ENCODE measurements at regions not wholly inside any gene's neighbourhood (a gene's known extent, or its start where the extent isn't known, plus 50 kb on each side); places are given as distances from the start of the nearest gene placed in this dataset.
"Not testable (repeated sequence)": the region's sequence is repeated elsewhere in the genome, so short reads cannot be mapped to it uniquely, and the experiment has no call there.

DNA sequence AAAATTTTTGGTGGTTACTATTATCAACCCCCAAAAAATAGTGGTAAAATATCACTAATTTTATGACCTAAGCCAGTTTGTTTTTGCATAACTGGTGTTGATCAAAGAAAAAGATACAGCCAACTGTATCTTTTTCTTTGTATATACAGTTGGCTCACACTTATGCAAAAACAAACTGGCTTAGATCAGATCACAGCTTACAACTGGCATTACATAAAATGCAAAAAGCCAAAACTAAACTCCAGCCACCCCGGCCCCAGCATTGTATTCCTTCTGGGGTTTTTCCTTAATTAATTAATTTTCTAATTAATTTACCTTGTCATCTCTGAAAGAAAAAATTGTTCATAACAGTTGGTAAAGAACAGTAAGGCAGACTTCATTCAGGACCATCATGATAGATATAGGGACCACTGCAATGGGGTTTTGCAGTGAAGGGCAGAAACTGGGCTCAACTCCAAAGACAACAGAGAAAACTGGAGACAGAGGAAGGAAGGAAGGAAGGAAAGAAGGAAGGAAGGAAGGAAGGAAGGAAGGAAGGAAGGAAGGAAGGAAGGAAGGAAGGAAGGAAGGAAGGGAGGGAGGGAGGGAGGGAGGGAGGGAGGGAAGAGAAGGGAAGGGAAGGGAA is 202.1 kb downstream of the HNRNPD start:
- DNase-seq: no peak

DNA sequence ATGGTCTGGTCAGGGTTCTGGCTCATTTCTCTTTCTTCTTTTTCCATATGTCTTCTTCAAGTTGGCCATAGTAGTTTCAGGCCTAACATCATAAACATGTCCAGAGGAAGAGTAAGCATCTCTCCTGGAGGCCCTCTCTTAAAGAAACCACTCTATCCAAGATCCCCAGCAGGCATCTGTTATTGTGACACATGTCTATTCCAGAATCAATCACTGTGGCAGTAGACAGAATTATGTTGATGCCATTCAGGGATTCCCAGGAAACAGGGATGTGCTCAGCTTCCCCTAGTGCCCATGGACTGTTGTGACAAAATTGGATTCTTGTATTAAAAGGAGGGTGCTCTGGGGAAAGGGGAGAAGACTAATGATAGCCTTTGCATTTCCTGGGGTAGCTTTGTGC is 224.0 kb downstream of the HNRNPD start:
- DNase-seq: no peak

- DNase-seq: no peak
Observed at GRCh38 chr4:82145850-82146249, 227.9 kb downstream of the HNRNPD start.

- DNase-seq: no peak
Observed at GRCh38 chr4:82140422-82140821, 233.4 kb downstream of the HNRNPD start.

DNA sequence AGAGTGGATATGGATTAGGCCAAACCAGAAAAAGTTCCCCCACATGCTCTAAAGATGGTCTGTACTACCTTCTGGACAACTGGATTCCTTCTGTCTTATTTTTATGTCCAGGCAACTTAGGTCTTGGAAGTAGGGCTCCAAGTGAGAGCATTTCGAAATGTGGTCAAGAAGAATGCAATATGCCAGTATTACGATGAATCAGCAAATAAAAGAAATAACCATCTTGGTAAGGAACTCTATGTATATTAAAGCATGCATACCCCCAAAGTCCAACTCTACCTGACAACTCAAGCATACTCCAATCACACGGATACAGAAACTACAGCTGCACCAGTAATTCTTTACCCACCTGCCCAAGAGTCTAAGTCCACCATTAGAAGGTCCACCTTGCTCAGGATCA is 234.5 kb downstream of the HNRNPD start:
- no peak for DNase-seq

DNA sequence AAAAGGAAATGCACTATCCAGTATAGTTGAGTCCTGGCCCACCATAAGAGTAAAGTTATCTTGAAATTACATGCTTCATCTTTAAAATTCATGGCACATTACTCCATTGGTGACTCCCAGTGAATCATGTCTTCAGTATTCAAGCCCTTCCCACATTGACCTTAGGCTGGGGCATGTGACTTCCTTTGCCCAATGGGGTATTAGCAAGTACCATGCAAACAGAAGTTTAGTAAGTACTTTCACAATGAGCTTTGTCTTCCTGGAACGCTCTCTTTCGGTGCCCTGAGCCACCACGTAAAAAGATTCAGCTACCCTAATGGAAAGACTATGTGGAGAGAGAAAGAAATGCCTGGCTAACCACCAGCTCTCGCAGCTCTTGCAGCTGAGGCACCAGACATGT is 235.4 kb downstream of the HNRNPD start:
- no peak for DNase-seq

DNA sequence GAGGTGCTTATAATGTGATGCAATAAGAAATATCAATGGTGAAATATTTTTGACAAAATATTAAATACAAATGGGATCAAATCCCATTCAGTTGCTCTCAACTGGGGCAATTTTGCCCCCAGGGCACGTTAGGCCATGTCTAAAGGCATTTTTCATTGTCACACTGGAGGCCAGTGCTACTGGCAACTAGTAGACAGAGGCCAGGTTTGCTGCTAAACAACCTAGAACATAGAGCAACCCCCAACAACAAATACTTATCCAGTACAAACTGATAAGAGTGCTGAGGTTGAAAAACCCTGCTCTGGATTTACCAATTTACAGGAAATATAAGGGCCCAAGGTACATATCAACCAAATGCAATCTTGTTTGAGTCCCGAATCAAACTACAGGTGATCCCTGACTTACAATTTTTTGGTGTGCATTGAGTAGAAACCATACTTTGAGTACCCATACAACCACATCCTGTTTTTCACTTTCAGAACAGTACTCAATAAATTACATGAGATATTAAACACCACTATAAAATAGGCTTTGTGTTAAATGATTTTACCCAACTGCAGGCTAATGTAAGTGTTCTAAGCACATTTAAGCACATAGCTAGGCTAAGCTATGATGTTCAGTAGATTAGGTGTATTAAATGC is 237.5 kb downstream of the HNRNPD start:
- no peak for DNase-seq

DNA sequence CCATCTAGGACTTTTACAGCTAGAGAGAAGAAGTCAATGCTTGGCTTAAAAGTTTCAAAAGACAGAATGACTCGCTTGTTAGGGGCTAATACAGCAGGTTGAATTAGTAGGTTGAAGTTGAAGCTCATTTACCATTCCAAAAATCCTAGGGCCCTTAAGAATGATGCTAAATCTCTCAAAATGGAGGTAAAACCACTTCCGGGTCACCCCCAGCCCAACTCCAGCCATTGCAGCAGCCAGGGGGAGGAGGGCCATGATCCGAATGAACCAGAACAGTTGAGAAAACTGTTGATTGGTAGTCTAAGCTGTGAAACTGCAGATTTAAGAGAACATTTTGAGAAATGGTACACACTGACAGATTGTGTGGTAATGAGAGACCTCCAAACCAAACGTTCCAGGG is 245.4 kb downstream of the HNRNPD start:
- no peak for DNase-seq

- no peak for DNase-seq
Observed at GRCh38 chr4:82126512-82127040, 247.2 kb downstream of the HNRNPD start.

DNA sequence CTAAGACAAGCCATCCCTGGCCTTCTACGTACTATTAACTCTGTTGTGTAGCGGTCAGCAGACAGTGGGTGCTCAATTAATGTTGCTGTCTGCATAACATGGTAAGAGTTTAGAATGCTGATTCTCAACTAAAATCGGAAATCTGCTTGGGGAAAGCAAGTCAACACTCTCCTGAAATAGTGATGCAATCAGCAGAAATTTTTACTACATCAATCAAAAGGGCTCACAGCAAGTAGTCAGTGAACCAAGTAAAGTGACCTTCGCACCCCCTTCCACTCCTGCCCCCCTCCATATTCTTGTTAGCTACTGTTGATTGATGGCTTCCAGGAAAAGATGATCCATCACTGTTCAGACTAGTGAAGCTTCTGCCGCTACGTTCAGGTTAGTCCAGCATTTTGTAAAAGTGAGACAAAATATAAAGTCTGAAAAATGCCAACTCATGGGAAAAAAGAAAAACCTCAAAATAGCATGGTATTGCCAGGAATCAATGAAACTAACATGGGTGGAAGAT is 247.9 kb downstream of the HNRNPD start:
- no peak for DNase-seq

- DNase-seq: no peak
Observed at GRCh38 chr4:82124932-82125786, 248.6 kb downstream of the HNRNPD start.

DNA sequence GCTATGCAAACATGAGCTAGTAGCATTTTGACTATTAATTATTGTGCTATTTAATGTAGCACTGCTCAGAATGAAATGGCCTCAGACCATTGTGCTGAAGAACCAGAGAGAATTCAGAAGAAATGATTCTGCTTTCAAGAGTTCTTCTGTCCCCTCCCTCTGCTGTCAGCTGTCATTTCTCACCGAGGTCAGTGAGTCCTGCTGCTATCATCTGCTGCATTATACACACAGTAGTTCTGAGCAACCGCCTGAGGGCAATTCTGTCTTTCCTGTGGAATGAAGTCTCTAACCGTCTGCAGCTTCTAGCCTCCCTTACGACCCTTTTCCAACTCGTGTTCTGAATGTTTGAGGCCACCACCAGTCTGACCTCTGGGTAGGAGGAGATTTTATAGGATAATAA is 249.4 kb downstream of the HNRNPD start:
- DNase-seq: no peak

DNA sequence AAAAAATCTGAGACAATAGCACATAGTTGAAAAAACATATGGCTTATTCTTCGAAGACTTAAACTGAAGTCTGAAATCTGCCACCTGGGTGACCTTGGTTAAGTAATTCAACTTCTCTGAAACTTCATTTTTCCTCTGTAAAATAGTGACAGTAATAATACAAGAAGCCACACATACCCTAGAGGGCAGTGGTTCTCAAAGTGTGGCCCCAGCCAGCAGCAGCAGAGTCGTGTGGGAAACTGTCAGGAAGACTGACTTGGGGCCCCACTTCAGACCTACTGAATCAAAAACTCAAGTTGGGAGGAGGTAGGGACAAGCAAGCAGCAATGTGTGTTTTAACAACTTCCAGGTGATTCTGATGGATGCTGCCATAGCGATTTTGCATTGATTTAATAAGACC is 249.9 kb downstream of the HNRNPD start:
- no peak for DNase-seq

- DNase-seq: not testable (repeated sequence)
Observed at GRCh38 chr4:82115183-82115582, 258.6 kb downstream of the HNRNPD start.

GRCh38 chr4:82108506-82108905 is 265.3 kb downstream of the HNRNPD start:
- no peak for DNase-seq

DNA sequence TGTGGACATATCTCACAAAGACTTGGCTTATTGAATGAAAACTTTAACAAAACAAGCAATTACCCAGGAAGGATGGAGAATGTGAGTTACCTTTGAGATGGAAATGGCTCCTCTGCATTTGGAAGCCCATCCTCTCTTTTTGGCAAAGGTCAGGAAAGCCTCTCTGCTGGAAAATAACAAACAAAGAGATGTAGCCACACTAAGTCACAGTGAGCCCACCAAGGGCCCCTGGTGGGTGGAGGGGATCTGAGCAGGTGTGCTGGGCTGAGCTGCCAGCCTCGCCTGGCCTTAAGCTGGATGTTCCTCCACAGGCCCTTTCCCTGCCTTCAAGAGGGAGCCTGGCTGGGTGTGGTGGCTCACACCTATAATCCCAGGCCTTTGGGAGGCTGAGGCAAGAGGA is 269.2 kb downstream of the HNRNPD start:
- DNase-seq: no peak

DNA sequence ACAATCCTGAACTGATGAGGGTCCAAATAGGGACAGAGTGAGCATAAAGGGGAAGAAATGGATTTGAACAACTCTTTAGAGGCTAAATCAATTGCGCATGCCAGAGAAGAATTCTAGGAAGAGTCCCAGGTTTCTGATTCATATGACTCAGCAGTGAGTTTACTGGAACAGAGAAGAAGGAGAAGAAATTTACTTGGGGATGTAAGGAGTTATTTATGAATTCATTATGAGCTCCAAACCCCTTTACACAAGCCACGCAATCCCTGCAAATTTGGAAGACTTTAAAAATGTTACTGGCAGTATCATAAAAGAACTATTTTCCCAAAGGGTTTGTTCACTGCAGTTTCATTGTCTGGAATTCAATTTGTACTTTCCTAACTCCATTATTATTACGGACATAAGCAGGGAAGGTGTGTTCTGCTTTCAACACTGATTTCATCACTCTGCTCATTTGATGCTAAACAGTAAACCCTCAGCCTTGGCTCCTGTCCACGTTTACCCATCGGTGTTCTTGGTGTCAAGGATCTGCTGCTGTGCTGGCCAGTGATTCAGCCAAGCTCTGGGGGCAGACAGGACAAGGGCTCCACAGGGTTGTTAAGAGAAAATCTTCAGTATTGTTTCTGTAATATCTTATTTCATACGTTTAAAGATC is 273.7 kb downstream of the HNRNPD start:
- DNase-seq: no peak

- no peak for DNase-seq
Observed at GRCh38 chr4:82097504-82097903, 276.3 kb downstream of the HNRNPD start.

GRCh38 chr4:82090717-82091116 is 283.1 kb downstream of the HNRNPD start:
- no peak for DNase-seq

DNA sequence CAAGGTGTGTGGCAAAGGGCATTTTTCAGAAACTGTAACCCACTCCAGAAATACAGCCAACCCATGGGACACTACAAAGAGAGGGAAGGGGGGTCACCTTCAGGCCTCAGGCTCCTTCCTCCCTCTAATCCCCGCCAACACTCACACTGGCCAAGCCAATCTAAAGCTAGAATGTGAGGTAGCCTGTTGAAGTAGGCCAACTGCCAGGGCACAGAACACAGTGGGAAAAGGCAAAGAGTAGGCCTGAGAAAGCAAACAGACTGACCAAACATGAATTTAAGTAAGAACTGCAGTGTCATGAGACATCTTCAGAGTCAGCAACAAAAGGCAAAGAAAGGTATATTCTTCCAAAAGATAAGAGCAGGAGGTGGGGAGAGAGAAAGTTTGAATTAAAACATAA is 289.0 kb downstream of the HNRNPD start:
- no peak for DNase-seq

DNA sequence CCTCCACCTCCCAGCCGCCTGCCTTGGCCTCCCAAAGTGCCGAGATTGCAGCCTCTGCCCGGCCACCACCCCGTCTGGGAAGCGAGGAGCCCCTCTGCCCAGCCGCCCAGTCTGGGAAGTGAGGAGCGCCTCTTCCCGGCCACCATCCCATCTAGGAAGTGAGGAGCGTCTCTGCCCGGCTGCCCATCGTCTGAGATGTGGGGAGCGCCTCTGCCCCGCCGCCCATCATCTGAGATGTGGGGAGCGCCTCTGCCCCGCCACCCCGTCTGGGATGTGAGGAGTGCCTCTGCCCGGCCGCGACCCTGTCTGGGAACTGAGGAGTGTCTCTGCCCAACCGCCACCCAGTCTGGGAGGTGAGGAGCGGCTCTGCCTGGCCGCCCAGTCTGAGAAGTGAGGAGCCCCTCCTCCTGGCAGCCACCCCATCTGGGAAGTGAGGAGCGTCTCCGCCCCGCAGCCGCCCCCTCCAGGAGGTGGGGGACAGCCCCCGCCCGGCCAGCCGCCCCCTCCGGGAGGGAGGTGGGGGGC is 296.3 kb downstream of the HNRNPD start:
- not testable (repeated sequence) for DNase-seq

DNA sequence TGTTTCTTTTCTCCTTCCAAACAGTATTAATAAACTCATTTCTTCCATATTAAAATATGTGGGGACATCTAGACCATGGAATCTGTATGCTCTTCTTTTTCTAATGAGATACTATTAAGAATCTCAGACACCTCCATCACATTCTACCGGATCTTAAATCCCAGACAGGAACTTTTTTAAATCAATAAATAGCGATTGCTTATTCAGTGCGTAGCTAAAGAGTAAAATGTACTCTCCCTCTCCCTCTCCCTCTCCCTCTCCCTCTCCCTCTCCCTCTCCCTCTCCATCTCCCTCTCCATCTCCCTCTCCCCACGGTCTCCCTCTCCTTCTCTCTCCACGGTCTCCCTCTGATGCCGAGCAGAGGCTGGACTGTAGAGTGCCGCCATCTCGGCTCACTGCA is 297.0 kb downstream of the HNRNPD start:
- DNase-seq: no peak

DNA sequence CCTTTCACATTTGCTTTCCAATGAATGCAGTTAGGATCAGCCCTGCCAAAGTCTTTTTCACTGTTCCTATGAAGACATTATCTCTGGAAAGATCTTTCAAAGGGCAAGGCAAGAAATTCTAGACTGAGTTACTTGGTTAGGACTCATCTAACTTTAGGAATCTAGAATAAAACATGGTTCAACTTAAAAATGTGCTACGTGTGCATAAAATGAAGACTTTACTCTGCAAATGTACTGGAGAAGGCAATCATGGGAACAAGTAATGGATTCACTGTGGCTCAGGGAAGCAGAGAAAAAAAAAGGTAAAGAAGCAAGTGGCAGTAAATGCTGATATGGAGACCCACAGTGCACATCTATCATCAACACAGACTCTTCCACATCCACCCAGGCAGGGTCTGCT is 297.4 kb downstream of the HNRNPD start:
- DNase-seq: no peak
